Left ventricle myocardium inferior (tissue), 1 donor: ENCODE measurements at regions not wholly inside any gene's neighbourhood (a gene's known extent, or its start where the extent isn't known, plus 50 kb on each side); places are given as distances from the start of the nearest gene placed in this dataset.

Source experiments
- DNase-seq: peaks from one replicate; pipeline ENCODE4 v3.0.0-alpha.2; 2020
- H3K27ac ChIP-seq: fragments of 200-600 bp; replicated peaks from 2 replicates; pipeline ENCODE4 v1.8.0; 2021
- H3K27me3 ChIP-seq: fragments of 200-600 bp; 2 replicates; pipeline ENCODE4 v1.8.0; 2021; ENCODE audit warnings: low read depth
- H3K36me3 ChIP-seq: fragments of 200-600 bp; 2 replicates; pipeline ENCODE4 v1.8.0; 2021
- H3K4me1 ChIP-seq: fragments of 200-600 bp; 2 replicates; pipeline ENCODE4 v1.8.0; 2021
- H3K4me3 ChIP-seq: fragments of 200-600 bp; 2 replicates; pipeline ENCODE4 v1.8.0; 2021; ENCODE audit warnings: mild to moderate bottlenecking, moderate library complexity
- H3K9me3 ChIP-seq: fragments of 200-600 bp; replicated peaks from 2 replicates; pipeline ENCODE4 v1.8.0; 2021
- intact Hi-C: fragments of 100-400 bp; cut with micrococcal nuclease; formaldehyde crosslinking; loops from one replicate; pipeline ENCODE4 v1.11.0; 2022
- TF ChIP-seq, protein P1 (sequence below): fragments of 200-600 bp; IDR thresholded peaks from 2 replicates; pipeline ENCODE4 v1.8.0; 2021; ENCODE audit warnings: antibody characterized with exemption, mild to moderate bottlenecking, borderline replicate concordance
- donor health status: DM: no; HTN: yes; CAD: no; lungs with severe emphysema.

DNA sequence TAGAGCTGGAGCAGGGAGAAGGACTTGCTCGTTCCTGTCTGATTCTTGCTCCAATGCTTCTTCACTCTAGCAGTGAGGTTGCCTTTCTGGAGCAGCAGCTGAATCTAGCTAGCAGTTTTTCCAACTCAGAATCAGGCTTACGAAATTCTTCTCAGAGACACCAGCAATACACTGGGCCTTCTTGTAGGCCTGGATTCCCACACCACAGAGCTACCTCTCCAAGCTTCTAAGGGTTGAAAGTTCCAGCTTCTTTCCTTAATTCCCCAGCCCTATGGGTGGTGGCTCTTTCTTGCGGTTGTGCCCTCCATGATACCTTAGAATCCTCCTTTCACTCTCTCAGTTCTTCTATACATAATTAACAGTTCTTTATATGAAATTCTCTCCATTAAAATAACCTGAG is 586.6 kb downstream of the INHBA start:
- H3K27me3 ChIP-seq = no peaks in the 10 kb centered on the region
- H3K27ac ChIP-seq = no peak overlapping the region
- intact Hi-C loops = no loop called here
- TF ChIP-seq, protein P1, sequence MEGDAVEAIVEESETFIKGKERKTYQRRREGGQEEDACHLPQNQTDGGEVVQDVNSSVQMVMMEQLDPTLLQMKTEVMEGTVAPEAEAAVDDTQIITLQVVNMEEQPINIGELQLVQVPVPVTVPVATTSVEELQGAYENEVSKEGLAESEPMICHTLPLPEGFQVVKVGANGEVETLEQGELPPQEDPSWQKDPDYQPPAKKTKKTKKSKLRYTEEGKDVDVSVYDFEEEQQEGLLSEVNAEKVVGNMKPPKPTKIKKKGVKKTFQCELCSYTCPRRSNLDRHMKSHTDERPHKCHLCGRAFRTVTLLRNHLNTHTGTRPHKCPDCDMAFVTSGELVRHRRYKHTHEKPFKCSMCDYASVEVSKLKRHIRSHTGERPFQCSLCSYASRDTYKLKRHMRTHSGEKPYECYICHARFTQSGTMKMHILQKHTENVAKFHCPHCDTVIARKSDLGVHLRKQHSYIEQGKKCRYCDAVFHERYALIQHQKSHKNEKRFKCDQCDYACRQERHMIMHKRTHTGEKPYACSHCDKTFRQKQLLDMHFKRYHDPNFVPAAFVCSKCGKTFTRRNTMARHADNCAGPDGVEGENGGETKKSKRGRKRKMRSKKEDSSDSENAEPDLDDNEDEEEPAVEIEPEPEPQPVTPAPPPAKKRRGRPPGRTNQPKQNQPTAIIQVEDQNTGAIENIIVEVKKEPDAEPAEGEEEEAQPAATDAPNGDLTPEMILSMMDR = no peak
- DNase-seq = no peak
- no peak overlapping the region for H3K4me3 ChIP-seq
- H3K9me3 ChIP-seq = no peaks in the 10 kb centered on the region
- H3K36me3 ChIP-seq = no peaks in the 10 kb centered on the region
- H3K4me1 ChIP-seq = no peaks in the 10 kb centered on the region

DNA sequence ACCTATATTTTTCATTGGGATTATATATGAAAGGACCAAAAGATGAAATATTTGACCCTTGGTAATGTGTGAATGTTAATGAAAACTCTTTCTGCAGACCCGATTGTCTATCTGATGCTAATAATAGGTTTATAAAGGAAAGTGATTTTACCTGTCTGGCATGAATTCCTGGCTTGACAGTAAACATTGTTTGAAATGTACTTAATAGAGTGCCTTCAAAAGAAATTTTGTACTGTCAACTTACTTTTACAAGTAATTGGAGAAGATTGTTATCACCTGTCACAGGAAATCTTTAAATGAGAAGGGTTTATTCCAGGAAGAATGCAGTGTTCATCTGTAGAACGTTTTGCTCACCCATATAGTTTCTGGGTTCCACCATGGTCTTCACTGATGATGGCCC is 588.2 kb downstream of the INHBA start:
- Histone ChIP-seq H3K4me1 (no peaks in the 10 kb centered on the region), H3K9me3 (no peaks in the 10 kb centered on the region), H3K4me3 (no peak overlapping the region), H3K27me3 (no peaks in the 10 kb centered on the region), H3K27ac (no peak overlapping the region), H3K36me3 (no peaks in the 10 kb centered on the region)
- intact Hi-C loops = no loop called here
- DNase-seq = no peak
- TF ChIP-seq, protein P1 = no peak

DNA sequence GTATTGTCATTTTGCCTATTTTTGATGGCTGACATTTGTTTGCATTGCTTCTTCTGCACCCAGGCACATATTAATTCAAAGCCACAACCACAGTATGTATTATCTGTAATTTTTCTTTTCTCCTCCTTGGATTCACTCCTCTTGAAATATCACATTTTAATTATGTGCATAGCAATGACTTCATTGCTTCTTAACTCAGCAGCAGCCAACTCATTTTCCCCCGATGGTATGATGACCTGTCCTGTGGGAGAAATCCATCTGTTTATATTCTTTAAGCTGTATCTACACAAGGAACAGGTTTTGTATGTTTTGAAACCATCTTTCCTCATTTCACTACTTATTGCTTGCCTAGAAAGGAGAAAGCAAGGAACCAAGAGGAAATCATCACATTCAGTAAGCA is 588.8 kb downstream of the INHBA start:
- no peak for DNase-seq
- no peaks in the 10 kb centered on the region for H3K4me1 ChIP-seq
- TF ChIP-seq, protein P1 = no peak
- H3K36me3 ChIP-seq = no peaks in the 10 kb centered on the region
- H3K9me3 ChIP-seq = no peaks in the 10 kb centered on the region
- H3K27me3 ChIP-seq = no peaks in the 10 kb centered on the region
- H3K4me3 ChIP-seq = no peak overlapping the region
- intact Hi-C loops = no loop called here
- no peak overlapping the region for H3K27ac ChIP-seq

DNA sequence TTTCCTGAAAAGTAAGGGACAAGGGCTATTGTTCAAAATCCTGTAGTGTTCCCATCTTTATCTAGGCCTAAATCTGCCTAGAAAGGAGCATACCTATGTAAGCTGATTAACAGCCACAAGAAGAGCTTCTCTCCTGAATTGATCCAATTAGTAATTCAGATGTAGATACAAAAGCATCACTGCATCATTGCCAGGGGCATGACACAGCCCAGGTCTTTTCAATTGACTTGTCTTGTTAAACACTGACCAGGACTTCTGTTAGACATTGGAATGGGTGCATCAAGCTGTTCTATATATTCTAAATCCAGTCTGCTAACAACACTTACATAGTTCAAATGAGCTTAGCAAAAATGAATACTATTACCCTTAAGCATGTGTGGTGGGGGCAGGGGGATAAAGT is 589.2 kb downstream of the INHBA start:
- no peaks in the 10 kb centered on the region for H3K9me3 ChIP-seq
- intact Hi-C loops = no loop called here
- no peaks in the 10 kb centered on the region for H3K4me1 ChIP-seq
- no peak overlapping the region for H3K27ac ChIP-seq
- DNase-seq = no peak
- H3K27me3 ChIP-seq = no peaks in the 10 kb centered on the region
- TF ChIP-seq, protein P1 = no peak
- H3K4me3 ChIP-seq = no peak overlapping the region
- H3K36me3 ChIP-seq = no peaks in the 10 kb centered on the region

DNA sequence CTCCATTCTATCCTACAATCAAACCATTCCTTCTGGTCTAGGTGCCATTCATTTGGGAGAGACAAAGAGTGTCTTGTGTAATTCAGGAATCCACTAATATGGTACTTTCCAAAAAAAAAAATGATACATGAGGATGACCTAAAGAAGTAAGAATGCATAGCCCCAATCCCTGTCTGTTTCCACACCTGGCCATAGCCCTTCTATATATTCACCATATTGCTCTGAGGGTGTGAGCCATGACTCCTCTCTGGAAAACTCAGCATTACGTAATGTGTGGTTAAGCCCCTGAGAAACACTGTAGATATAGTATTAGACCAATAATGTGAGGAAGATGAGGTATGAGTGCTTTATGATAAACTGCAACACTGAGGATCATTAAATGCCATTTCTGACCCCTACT is 592.7 kb downstream of the INHBA start:
- Histone ChIP-seq H3K4me1 (no peaks in the 10 kb centered on the region), H3K27ac (no peak overlapping the region), H3K4me3 (no peak overlapping the region), H3K27me3 (no peaks in the 10 kb centered on the region), H3K36me3 (no peaks in the 10 kb centered on the region), H3K9me3 (no peaks in the 10 kb centered on the region)
- intact Hi-C loops = no loop called here
- no peak for DNase-seq
- TF ChIP-seq, protein P1 = no peak

DNA sequence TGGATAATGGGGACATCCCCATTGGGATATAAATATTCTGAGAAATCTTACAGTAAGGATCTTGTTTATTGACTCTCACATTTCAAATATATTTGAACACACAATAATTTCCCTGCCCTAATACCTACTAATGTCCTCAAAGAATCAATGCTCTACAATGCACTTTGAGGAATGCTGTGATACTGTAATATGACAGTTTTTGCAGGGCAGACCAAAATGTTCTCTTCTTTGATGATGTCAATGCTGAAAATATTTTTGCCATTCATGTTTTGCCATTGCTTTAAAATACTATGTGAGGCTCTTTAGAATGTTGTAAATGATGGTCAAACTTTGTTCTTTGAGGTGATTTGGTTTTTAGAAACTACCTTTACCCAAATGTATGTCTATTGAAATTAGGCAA is 594.1 kb downstream of the INHBA start:
- intact Hi-C loops = no loop called here
- TF ChIP-seq, protein P1 = no peak
- Histone ChIP-seq H3K27me3 (no peaks in the 10 kb centered on the region), H3K36me3 (no peaks in the 10 kb centered on the region), H3K4me3 (no peak overlapping the region), H3K27ac (no peak overlapping the region), H3K9me3 (peaks cover 3% of the 10 kb centered on the region), H3K4me1 (no peaks in the 10 kb centered on the region)
- DNase-seq = no peak
